ENCODE measurements at regions not wholly inside any gene's neighbourhood (a gene's known extent, or its start where the extent isn't known, plus 50 kb on each side); places are given as distances from the start of the nearest gene placed in this dataset.

- H4K8ac ChIP-seq (replicated peaks; ENCODE audit: insufficient read length, low read depth, low read length): no peak overlapping the region
- no peak overlapping the region for H4K5ac ChIP-seq (ENCODE audit: insufficient read length, low read depth, low read length)
- no peaks in the 10 kb centered on the region for H4K20me1 ChIP-seq (ENCODE audit: control insufficient read depth, insufficient read depth, insufficient read length)
- H2BK20ac ChIP-seq (ENCODE audit: low read depth, low read length, poor library complexity, severe bottlenecking): no peak overlapping the region
- H3K79me1 ChIP-seq (ENCODE audit: insufficient read depth, low read depth, low read length, poor library complexity, severe bottlenecking): no peaks in the 10 kb centered on the region
- H2AK5ac ChIP-seq (ENCODE audit: insufficient read length, low read length): no peak overlapping the region
- TF ChIP-seq CTCF (conservative IDR thresholded peaks at IDR 0.05): no peak
- no peaks in the 10 kb centered on the region for H3K23me2 ChIP-seq (ENCODE audit: insufficient read length, low read depth, low read length, poor library complexity, severe bottlenecking)
- H3K23ac ChIP-seq (ENCODE audit: insufficient read length, low read depth, low read length): no peak overlapping the region
- 0 out of 4 replicates have a peak, but pooled peaks cover 2 to 3% of the 10 kb centered on the region in 2 experiments for H3K4me1 Mint-ChIP-seq
- no peak overlapping the region for H3K4me2 ChIP-seq (ENCODE audit: insufficient read depth, insufficient read length, low read length)
- H3K9me3 ChIP-seq (ENCODE audit: control insufficient read depth, low read depth, low read length): no peaks in the 10 kb centered on the region
- 0 out of 7 replicates have a peak overlapping the region, but pooled peaks of 1 of the 3 experiments have one; percentile 12 for H3K27ac Mint-ChIP-seq
- H3K79me2 ChIP-seq (ENCODE audit: insufficient read depth, low read length): no peaks in the 10 kb centered on the region
- no peak overlapping the region for H3K56ac ChIP-seq (ENCODE audit: insufficient read length, low read depth, low read length)
- no peak for DNase-seq
- no peak overlapping the region for H3K4me3 Mint-ChIP-seq
- H2AFZ ChIP-seq (ENCODE audit: low read length): no peak overlapping the region
- H3K9ac ChIP-seq (ENCODE audit: extremely low read depth, insufficient read length, low read length): no peak overlapping the region
- no peak overlapping the region for H3T11ph ChIP-seq (ENCODE audit: low read length)
- no peak overlapping the region for H2BK12ac ChIP-seq (ENCODE audit: insufficient read length, low read depth, low read length)
- H3K9me3 Mint-ChIP-seq: peaks cover 0 to 2% of the 10 kb centered on the region in 2 experiments; a peak in 1 of 5 replicates
- peaks cover 0 to 1% (median 0%) of the 10 kb centered on the region in 3 experiments; a peak in 2 of 7 replicates for H3K36me3 Mint-ChIP-seq (ENCODE audit: insufficient read depth in 1 of 3, low read depth in 3 of 3)
- no peak overlapping the region for H2BK120ac ChIP-seq (ENCODE audit: low read depth, low read length, poor library complexity, severe bottlenecking)
- H3K18ac ChIP-seq (ENCODE audit: insufficient read length, low read depth, low read length): no peak overlapping the region
- H3K27me3 Mint-ChIP-seq (ENCODE audit: low read depth): no peaks in the 10 kb centered on the region
- no CpG with 5 or more reads among the region's 6 CpGs for WGBS (ENCODE audit: extremely low coverage, insufficient read length, low lambda C conversion rate)
- no peaks in the 10 kb centered on the region for H3K4me1 ChIP-seq (ENCODE audit: insufficient read depth, low read length)
- no peak overlapping the region for H3K14ac ChIP-seq (ENCODE audit: insufficient read depth, low read length)
- H2BK15ac ChIP-seq (ENCODE audit: low read depth, low read length): no peak overlapping the region
- no peak overlapping the region for H3K27ac ChIP-seq (ENCODE audit: insufficient read length, low read depth, low read length)
- no peaks in the 10 kb centered on the region for H3K27me3 ChIP-seq (ENCODE audit: insufficient read depth, low read length)
- H4K91ac ChIP-seq (ENCODE audit: insufficient read length, low read depth, low read length): no peak overlapping the region
- no peak overlapping the region for H3K4ac ChIP-seq (ENCODE audit: low read depth, low read length)
- H2BK5ac ChIP-seq (ENCODE audit: insufficient read length, low read length): no peak overlapping the region
Measured at GRCh38 chr5:117681431-117682254, 1107.0 kb upstream of the SEMA6A start.
